ENCODE measurements at regions not wholly inside any gene's neighbourhood (a gene's known extent, or its start where the extent isn't known, plus 50 kb on each side); places are given as distances from the start of the nearest gene placed in this dataset.

DNA sequence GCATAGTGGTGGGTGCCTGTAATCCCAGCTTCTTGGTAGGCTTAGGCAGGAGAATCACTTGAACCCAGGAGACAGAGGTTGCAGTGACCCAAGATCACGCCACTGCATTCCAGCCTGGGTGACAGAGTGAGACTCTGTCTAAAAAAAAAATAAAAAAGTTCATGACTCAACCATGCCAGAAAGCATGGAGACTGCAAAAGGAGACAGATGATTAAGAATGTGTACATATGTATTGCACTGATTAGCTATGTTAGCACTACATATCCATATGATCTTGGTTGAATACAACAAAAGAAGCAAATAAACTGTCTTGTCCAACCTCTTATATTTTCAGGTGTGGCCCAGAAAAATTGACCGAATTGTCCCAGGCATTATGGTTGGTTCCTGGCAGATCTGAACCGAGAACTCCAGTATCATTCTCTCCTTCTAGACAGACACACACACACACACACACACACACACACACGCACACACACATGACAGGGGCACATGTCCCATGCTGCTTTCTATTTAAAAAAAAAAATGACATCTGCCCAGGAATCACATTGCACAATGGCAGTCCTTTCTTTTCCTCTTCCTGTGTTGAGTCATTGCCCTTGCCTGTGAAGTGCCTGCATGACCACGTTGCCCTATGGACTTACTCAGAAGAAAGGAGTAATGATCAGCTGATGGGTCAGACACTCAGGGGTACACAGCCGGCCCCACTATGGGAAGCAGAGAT, 65.6 kb downstream of the MYCN start:
- CTCF ChIA-PET: no interaction called here
- Mint-ChIP-seq H3K27me3 (ENCODE audit: low read depth) (peaks cover 5% of the 10 kb centered on the region), H3K4me3 (no peak overlapping the region)

DNA sequence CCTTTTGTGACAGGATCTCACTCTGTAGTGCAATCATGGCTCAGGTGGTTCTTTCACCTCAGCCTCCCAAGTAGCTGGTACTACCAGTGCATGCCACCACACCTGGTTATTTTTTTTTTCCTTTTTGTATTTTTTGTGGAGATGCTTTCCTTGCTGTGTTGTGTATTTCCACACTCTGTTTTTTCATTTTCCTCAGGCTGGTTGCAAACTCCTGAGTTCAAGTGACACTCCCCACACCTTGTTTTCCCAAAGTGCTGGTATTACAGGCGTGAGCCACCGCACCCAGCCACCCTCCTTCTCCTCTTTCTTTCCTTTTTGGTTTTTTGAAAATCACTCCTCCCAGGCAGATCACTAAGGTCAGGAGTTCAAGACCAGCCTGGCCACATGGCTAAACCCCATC, 65.0 kb downstream of the MYCN start:
- Mint-ChIP-seq H3K4me1 (ENCODE audit: low read depth) (peaks cover 2% of the 10 kb centered on the region), H3K9me3 (no peaks in the 10 kb centered on the region), H3K27ac (no peak overlapping the region), H3K4me3 (no peak overlapping the region), H3K27me3 (ENCODE audit: low read depth) (peaks cover 5% of the 10 kb centered on the region), H3K36me3 (ENCODE audit: low read depth) (no peaks in the 10 kb centered on the region)
- intact Hi-C loops (cut with micrococcal nuclease): no loop called here
- DNase-seq: no peak
- CTCF ChIA-PET: no interaction called here

More for the DNA sequence above, 65.6 kb downstream of the MYCN start:
- H3K36me3 Mint-ChIP-seq (ENCODE audit: low read depth): no peaks in the 10 kb centered on the region
- H3K4me1 Mint-ChIP-seq (ENCODE audit: low read depth): peaks cover 2% of the 10 kb centered on the region
- no peak for DNase-seq
- no peaks in the 10 kb centered on the region for H3K9me3 Mint-ChIP-seq
- no peak overlapping the region for H3K27ac Mint-ChIP-seq
- intact Hi-C loops (cut with micrococcal nuclease): no loop called here

DNA sequence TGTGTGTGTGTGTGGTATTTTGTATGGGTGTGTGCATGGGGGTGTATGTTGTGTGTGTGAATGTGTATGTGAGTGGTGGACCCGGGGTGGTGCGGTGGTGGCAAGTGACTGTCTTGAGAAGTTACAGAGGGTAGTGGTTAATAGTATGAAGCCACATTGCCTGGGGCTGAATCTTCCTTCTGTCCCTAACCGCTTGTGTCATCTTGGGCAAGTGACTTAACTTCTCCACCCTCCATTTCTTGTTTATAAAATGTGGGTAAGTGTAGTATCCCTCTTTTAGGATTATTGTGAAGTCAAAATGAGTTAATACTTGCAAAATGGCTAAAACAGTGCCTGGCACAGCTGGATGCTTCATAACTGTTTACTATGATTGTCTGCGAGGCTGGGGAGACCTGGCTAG, 63.5 kb downstream of the MYCN start:
- peaks cover 5% of the 10 kb centered on the region for H3K27me3 Mint-ChIP-seq (ENCODE audit: low read depth)
- DNase-seq: no peak
- CTCF ChIA-PET: no interaction called here
- no peak overlapping the region for H3K4me3 Mint-ChIP-seq
- no peak overlapping the region for H3K27ac Mint-ChIP-seq
- intact Hi-C loops (cut with micrococcal nuclease): no loop called here
- peaks cover 2% of the 10 kb centered on the region for H3K4me1 Mint-ChIP-seq (ENCODE audit: low read depth)
- H3K36me3 Mint-ChIP-seq (ENCODE audit: low read depth): no peaks in the 10 kb centered on the region
- H3K9me3 Mint-ChIP-seq: no peaks in the 10 kb centered on the region

DNA sequence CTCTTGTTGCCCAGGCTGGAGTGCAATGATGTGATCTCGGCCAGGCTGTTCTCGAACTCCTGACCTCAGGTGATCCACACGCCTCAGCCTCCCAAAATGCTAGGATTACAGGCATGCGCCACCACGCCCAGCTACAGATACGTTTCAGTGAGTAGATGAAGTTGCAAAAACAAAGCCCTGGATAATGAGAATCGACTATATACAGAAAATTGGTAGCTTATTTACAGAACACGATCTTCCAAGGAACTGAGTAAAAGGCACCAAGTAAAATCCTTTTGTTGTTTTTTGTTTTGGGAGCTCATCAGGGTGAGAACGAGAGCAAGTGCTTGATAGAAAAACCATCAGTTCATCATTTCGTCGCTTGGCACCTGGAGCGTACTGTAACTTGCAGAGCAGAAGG, 62.8 kb downstream of the MYCN start:
- no peaks in the 10 kb centered on the region for H3K9me3 Mint-ChIP-seq
- intact Hi-C loops (cut with micrococcal nuclease): no loop called here
- CTCF ChIA-PET: no interaction called here
- peaks cover 5% of the 10 kb centered on the region for H3K27me3 Mint-ChIP-seq (ENCODE audit: low read depth)
- DNase-seq: no peak
- H3K27ac Mint-ChIP-seq: no peak overlapping the region
- H3K4me3 Mint-ChIP-seq: no peak overlapping the region
- peaks cover 2% of the 10 kb centered on the region for H3K4me1 Mint-ChIP-seq (ENCODE audit: low read depth)
- H3K36me3 Mint-ChIP-seq (ENCODE audit: low read depth): no peaks in the 10 kb centered on the region

DNA sequence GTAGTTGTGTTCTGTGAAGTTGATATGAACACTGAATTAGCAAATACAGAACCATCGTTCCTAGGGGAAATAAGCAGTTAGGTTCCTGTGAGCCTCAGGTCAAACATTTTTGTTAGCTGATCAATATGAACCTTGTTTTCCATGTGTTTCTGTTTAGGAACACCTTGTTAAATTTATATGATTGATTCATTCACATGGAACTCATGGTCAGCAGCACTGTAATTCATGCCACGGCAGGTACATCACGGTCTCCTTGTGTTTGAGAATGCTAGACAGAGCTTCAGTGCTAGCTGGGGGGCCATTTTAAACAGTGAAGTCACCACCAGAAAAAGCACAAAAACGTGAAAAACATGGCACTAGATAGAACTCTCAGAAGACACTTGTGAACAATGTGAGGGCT, 62.2 kb downstream of the MYCN start:
- peaks cover 5% of the 10 kb centered on the region for H3K27me3 Mint-ChIP-seq (ENCODE audit: low read depth)

DNA sequence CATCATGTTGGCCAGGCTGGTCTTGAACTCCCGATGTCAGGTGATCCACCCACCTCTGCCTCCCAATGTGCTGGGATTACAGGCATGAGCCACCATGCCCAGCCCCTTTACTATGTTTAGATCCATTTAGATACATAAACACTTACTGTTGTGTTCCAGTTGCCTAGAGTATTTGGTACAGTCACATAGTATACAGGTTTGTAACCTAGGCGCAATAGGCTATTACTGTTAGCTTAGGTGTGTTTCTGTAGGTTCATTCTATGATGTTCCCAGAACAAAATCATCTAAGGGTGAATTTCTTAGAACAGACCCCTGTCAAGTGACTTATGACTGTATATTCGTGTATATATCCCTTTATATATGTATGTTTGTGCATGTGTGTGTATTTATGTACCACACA, 61.8 kb downstream of the MYCN start:
- Mint-ChIP-seq H3K27me3 (ENCODE audit: low read depth) (peaks cover 5% of the 10 kb centered on the region), H3K4me3 (no peak overlapping the region), H3K36me3 (ENCODE audit: low read depth) (no peaks in the 10 kb centered on the region), H3K27ac (no peak overlapping the region), H3K4me1 (ENCODE audit: low read depth) (peaks cover 2% of the 10 kb centered on the region), H3K9me3 (no peaks in the 10 kb centered on the region)
- intact Hi-C loops (cut with micrococcal nuclease): no loop called here
- CTCF ChIA-PET: no interaction called here
- DNase-seq: no peak

More for the DNA sequence above, 62.2 kb downstream of the MYCN start:
- CTCF ChIA-PET: no interaction called here
- H3K4me3 Mint-ChIP-seq: no peak overlapping the region
- no peaks in the 10 kb centered on the region for H3K36me3 Mint-ChIP-seq (ENCODE audit: low read depth)
- DNase-seq: no peak
- intact Hi-C loops (cut with micrococcal nuclease): no loop called here
- no peaks in the 10 kb centered on the region for H3K9me3 Mint-ChIP-seq
- peaks cover 2% of the 10 kb centered on the region for H3K4me1 Mint-ChIP-seq (ENCODE audit: low read depth)
- H3K27ac Mint-ChIP-seq: no peak overlapping the region

DNA sequence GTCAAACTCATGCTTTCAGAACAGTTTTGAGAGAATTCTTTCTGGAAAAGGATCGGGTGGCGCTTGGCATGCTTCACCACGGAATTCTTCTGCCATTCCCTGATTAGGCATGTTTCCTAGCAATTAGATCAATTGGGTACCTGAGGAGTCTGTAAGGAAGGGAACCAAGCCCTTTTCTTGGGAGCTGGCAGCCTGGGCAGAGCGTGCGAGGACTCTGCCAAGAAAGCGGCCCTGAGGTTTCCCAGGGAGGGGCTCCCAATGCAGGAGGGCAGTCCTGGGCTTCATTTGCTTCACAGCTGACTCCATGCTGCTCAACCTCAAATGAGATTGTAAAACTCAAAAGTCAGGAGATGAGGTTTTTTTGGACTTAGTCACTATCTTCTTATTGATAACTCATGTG, 60.3 kb downstream of the MYCN start:
- no peak overlapping the region for H3K4me3 Mint-ChIP-seq
- peaks cover 5% of the 10 kb centered on the region for H3K27me3 Mint-ChIP-seq (ENCODE audit: low read depth)
- H3K36me3 Mint-ChIP-seq (ENCODE audit: low read depth): no peaks in the 10 kb centered on the region

DNA sequence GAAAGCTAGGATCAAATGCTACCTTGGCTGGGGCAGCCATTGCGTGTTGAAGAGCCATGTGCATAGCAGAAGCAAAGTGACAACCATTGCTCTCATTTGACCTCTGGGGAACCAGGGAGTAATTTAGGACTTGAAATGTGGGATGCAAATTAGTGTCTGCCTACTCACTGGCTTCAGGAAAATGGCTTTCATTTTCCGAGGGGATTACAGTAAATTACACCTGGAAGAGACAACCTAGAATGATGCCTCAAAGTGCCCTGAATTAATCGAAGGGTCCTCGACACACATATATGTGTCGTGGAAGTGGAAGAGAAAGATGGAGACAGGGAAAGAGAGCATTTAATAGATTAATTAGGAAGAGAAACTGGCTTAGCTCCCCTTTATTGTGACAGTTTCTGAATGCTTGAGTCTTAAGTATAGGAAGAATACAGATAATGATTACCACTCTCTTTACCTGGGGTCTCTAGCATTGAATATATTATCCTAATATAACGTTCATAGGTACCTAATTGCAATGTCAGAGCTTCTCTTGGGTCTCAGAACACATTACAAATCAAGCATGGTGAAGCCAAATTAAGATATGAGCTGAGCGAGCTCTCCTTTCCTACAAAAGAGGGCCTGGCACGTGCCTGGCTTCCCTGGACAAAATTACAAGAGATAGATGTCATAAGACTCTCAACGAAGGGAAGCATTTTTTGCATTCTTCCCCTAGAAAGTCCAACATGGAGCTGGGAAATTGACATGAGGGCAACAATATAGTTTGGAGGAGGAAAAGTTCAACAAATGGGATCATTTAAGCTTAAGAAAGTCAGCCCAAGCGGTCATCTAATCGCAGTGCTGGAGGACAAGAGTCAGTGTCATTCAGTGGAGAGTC, 59.5 kb downstream of the MYCN start:
- H3K27ac Mint-ChIP-seq: no peak overlapping the region
- DNase-seq: no peak
- H3K36me3 Mint-ChIP-seq (ENCODE audit: low read depth): no peaks in the 10 kb centered on the region
- H3K9me3 Mint-ChIP-seq: no peaks in the 10 kb centered on the region
- CTCF ChIA-PET: interaction anchor here (1.2 kb wide), 2 partner anchors 22 to 60 kb away, joined by 3 to 4 read pairs; partner anchors contain the start of gene MYCN
- H3K4me3 Mint-ChIP-seq: no peak overlapping the region
- intact Hi-C loops (cut with micrococcal nuclease): no loop called here
- no peaks in the 10 kb centered on the region for H3K4me1 Mint-ChIP-seq (ENCODE audit: low read depth)
- H3K27me3 Mint-ChIP-seq (ENCODE audit: low read depth): peaks cover 2% of the 10 kb centered on the region

More for the DNA sequence above, 60.3 kb downstream of the MYCN start:
- CTCF ChIA-PET: interaction anchor here (1.2 kb wide), 1 partner anchor 61 kb away, joined by 4 read pairs; the partner anchor contains the start of gene MYCN
- H3K27ac Mint-ChIP-seq: no peak overlapping the region
- no peaks in the 10 kb centered on the region for H3K4me1 Mint-ChIP-seq (ENCODE audit: low read depth)
- no peak for DNase-seq
- intact Hi-C loops (cut with micrococcal nuclease): no loop called here
- H3K9me3 Mint-ChIP-seq: no peaks in the 10 kb centered on the region

DNA sequence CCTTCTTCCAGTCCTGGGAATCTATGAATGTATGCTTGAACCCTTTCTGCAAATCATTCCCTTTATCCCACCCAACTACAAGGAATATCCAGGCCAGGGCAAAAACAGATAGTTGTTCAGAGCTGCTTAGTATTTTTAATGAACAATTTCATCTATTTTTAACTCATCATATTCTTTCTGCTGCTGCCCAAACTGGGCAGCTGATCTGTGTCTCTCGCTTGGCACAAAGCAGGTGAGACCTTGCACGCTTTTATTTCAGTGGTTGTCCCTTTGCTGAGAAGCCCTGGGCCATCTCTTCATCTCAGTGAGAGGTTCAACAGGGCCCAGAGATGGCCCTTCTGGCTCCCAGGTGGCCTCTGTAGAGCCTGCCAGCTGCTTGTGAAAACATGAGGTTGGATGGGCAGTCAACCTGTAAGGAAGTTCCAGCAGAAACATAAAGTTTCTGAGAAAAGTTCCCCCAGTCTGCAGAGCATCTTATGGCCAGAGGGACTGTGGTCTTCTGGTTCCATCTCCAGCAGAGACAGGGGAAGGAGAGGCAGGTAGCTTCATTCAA, 57.5 kb downstream of the MYCN start:
- no peak overlapping the region for H3K4me3 Mint-ChIP-seq
- H3K27me3 Mint-ChIP-seq (ENCODE audit: low read depth): no peaks in the 10 kb centered on the region
- no peak for DNase-seq
- H3K27ac Mint-ChIP-seq: no peak overlapping the region
- H3K4me1 Mint-ChIP-seq (ENCODE audit: low read depth): no peaks in the 10 kb centered on the region
- intact Hi-C loops (cut with micrococcal nuclease): no loop called here
- CTCF ChIA-PET: interaction anchor here (1.1 kb wide), 1 partner anchor 56 kb away, joined by 3 read pairs; no protein-coding TSS in a partner anchor
- H3K36me3 Mint-ChIP-seq (ENCODE audit: low read depth): no peaks in the 10 kb centered on the region
- H3K9me3 Mint-ChIP-seq: no peaks in the 10 kb centered on the region

DNA sequence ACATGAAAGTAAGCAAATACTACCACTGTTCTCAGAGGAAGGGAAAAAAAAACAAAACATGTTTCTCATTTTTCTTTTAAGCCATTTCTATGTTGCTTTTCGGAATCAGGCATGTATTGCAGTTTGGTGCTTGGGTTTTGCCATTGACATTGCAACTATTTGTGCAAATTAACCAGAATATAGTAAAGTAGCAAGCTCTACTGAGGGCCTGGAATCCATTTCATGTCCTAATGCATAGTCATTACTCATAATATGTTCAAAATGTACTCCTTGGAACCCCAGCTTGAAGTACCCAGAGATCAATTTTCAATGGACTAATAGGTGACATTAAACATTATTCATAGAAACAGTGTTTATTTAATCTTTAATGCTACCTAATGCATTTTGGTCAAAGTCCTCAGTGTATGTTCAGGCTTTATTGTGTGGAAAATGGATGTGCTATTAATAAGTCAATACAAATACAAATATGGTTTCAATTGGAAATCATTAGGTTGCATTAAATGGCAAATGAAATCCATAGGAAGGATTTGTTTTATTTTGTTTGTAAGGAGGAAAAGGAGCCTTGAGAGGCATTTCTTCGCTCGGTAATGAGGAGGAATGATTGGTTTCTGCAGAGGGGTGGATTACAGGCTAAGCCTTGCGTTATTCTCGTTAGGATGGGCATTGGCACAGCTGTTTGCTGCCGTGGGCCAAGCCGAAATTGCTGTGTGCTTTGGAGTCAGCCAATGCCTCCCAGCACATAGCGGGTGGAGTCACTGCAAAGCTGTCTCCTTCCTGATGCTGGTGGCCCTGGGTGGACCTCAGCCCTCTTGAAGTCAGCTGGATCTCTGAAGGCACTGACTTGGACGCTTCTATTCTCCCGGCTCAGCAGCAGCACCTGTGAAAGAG, 56.4 kb downstream of the MYCN start:
- no peaks in the 10 kb centered on the region for H3K4me1 Mint-ChIP-seq (ENCODE audit: low read depth)
- no peaks in the 10 kb centered on the region for H3K27me3 Mint-ChIP-seq (ENCODE audit: low read depth)
- no peak overlapping the region for H3K27ac Mint-ChIP-seq
- CTCF ChIA-PET: no interaction called here
- H3K36me3 Mint-ChIP-seq (ENCODE audit: low read depth): no peaks in the 10 kb centered on the region
- H3K9me3 Mint-ChIP-seq: no peaks in the 10 kb centered on the region
- H3K4me3 Mint-ChIP-seq: no peak overlapping the region
- DNase-seq: no peak
- intact Hi-C loops (cut with micrococcal nuclease): no loop called here

Measured in activated naive CD4-positive, alpha-beta T cell treated with anti-CD3 and anti-CD28 coated beads for 36 hours (primary cell).